Peyer's patch (tissue), 4 donors: ENCODE measurements at regions not wholly inside any gene's neighbourhood (a gene's known extent, or its start where the extent isn't known, plus 50 kb on each side); places are given as distances from the start of the nearest gene placed in this dataset.
"Not testable (repeated sequence)": the region's sequence is repeated elsewhere in the genome, so short reads cannot be mapped to it uniquely, and the experiment has no call there.

Source experiments
- DNase-seq, 3 donors: peaks; one replicate each; pipeline ENCODE4 v3.0.0-alpha.2; 2017 to 2019
- H3K27ac ChIP-seq, 4 donors: fragments of 200-600 bp; sonication (generic); one replicate each; pipeline ENCODE4 v1.5.1; 2016 to 2019
- H3K27me3 ChIP-seq, 2 donors: fragments of 200-600 bp; sonication (generic); one replicate each; pipeline ENCODE4 v1.5.1; 2019
- H3K36me3 ChIP-seq, 3 donors: fragments of 200-600 bp; sonication (generic); one replicate each; pipeline ENCODE4 v1.5.1; 2016 to 2019
- H3K4me1 ChIP-seq, 4 donors: fragments of 200-600 bp; sonication (generic); one replicate each; pipeline ENCODE4 v1.5.1; 2016 to 2019
- H3K4me3 ChIP-seq, 4 donors: fragments of 200-600 bp; sonication (generic); 1 replicate in 3 of 4; 2 replicates in 1 of 4; pipeline ENCODE4 v1.5.1; 2016 to 2019; ENCODE audit warnings: mild to moderate bottlenecking in 1 of 4
- H3K9me3 ChIP-seq, 4 donors: fragments of 200-600 bp; sonication (generic); one replicate each; pipeline ENCODE4 v1.5.1; 2016 to 2019; ENCODE audit warnings: mild to moderate bottlenecking in 1 of 4
- POLR2A ChIP-seq, 2 donors: fragments of 450-650 bp; IDR thresholded peaks; one replicate each; pipeline ENCODE4 v1.5.1; 2017; ENCODE audit warnings: antibody characterized with exemption in 2 of 2, mild to moderate bottlenecking in 2 of 2, moderate library complexity in 2 of 2
- TF ChIP-seq, protein P1 (sequence below), 6 experiments: fragments of 450-650 bp in 4 of 6; fragments of 200-600 bp in 2 of 6; sonication (generic) in 1 of 6; IDR thresholded peaks; one replicate each; pipeline ENCODE4 v1.5.1; 2017 to 2019; ENCODE audit warnings: antibody characterized with exemption in 6 of 6, mild to moderate bottlenecking in 3 of 6, moderate library complexity in 1 of 6

DNA sequence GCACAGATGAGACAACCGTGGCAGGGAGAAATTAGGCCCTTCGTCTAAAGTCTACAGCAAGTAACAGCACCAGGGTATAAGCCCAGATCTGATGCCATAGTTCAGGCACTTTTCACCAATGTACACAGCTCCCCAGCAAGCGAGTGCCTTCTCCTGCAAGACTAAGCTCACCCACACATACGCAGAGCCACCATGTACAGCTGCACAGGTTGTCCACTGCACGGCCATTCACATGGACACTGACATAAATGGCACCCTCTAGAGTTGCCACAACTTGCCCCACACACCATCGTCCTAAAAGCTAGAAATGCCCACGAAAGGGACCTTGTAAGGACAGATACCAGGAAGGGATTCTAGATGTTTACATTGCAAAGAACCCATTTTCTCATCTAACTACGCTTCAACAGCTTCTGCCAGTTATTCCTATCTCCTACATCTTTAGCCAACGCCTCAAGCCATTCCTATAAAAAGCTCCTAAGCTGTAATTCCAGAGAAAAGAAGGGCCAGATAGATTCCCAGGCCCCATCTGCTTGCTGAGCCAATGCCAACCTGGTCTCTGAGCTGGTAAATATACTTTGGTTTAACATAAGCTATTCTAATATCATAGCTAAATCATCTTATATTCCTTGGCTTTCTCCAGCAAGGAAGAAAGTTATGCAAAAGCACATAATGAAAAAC, 174.0 kb upstream of the KAZN start:
- H3K4me1 ChIP-seq = no peaks in the 10 kb centered on the region
- TF ChIP-seq, protein P1, sequence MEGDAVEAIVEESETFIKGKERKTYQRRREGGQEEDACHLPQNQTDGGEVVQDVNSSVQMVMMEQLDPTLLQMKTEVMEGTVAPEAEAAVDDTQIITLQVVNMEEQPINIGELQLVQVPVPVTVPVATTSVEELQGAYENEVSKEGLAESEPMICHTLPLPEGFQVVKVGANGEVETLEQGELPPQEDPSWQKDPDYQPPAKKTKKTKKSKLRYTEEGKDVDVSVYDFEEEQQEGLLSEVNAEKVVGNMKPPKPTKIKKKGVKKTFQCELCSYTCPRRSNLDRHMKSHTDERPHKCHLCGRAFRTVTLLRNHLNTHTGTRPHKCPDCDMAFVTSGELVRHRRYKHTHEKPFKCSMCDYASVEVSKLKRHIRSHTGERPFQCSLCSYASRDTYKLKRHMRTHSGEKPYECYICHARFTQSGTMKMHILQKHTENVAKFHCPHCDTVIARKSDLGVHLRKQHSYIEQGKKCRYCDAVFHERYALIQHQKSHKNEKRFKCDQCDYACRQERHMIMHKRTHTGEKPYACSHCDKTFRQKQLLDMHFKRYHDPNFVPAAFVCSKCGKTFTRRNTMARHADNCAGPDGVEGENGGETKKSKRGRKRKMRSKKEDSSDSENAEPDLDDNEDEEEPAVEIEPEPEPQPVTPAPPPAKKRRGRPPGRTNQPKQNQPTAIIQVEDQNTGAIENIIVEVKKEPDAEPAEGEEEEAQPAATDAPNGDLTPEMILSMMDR (IDR thresholded peaks at IDR 0.05) = no peak
- TF ChIP-seq POLR2A (IDR thresholded peaks at IDR 0.05) = no peak
- no peak overlapping the region for H3K27ac ChIP-seq
- no peak for DNase-seq
- no peak overlapping the region for H3K4me3 ChIP-seq
- no peaks in the 10 kb centered on the region for H3K27me3 ChIP-seq
- no peaks in the 10 kb centered on the region for H3K9me3 ChIP-seq
- no peaks in the 10 kb centered on the region for H3K36me3 ChIP-seq

DNA sequence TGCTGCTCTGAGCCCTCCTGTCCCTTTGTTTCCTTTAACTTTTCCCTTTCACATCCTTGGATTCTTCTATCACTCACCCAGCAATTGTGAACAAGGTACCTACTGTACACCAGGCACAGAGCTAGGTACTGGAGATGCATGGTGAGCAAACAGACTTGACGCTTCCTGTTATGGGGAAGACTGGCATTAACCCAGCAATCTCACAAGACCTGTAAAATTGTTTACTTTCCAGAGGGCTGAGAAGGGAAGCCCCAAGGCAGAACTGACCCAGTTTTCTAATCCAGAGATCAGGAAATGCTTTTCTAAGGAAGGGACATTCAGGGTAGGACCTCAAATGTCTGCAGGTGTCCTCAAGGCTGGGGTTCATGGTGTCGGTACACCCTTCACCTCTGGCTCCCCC, 171.6 kb upstream of the KAZN start:
- TF ChIP-seq POLR2A (IDR thresholded peaks at IDR 0.05) = no peak
- TF ChIP-seq, protein P1 (IDR thresholded peaks at IDR 0.05) = no peak
- DNase-seq = no peak
- Histone ChIP-seq H3K4me3 (no peak overlapping the region), H3K4me1 (no peaks in the 10 kb centered on the region), H3K36me3 (no peaks in the 10 kb centered on the region), H3K9me3 (no peaks in the 10 kb centered on the region), H3K27me3 (no peaks in the 10 kb centered on the region), H3K27ac (no peak overlapping the region)

DNA sequence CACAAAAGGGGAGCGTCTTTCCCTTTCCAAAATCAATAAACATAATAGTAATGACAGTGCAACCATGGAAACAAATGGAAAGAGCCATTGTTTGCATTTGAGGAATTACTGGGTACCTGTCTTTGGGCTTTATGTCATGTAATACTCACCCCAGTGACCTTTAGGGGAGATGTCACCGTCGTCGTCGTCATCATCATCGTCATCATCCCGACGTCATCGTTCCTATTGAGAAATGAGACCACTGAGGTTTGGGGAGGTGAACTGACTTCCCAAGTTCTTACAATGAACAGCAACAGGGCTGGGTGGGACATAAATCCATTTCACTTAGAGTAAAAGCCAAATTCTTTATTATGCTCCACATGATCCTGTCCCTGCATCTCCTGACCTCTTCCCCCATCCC, 168.9 kb upstream of the KAZN start:
- Histone ChIP-seq H3K9me3 (no peaks in the 10 kb centered on the region), H3K27ac (no peak overlapping the region), H3K36me3 (no peaks in the 10 kb centered on the region), H3K4me1 (no peaks in the 10 kb centered on the region), H3K27me3 (no peaks in the 10 kb centered on the region), H3K4me3 (no peak overlapping the region)
- DNase-seq = no peak
- TF ChIP-seq POLR2A (IDR thresholded peaks at IDR 0.05) = no peak
- TF ChIP-seq, protein P1 (IDR thresholded peaks at IDR 0.05) = no peak

DNA sequence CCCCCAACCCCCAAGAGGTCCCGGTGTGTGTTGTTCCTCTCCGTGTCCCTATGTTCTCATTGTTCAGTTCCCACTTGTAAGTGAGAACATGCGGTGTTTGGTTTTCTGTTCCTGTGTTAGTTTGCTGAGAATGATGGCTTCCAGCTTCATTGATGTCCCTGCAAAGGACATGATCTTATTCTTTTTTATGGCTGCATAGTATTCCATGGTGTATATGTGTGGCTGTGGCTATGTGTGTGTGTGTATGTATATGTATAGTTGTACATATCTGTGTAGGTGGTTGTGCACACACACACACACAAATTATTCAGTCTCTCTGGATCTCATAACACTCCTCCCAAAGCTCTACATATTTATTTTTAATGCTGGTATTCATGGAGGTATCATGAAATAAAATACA, 165.8 kb upstream of the KAZN start:
- not testable (repeated sequence) for H3K9me3 ChIP-seq, DNase-seq, H3K4me1 ChIP-seq, H3K27ac ChIP-seq, H3K27me3 ChIP-seq, H3K36me3 ChIP-seq, H3K4me3 ChIP-seq

DNA sequence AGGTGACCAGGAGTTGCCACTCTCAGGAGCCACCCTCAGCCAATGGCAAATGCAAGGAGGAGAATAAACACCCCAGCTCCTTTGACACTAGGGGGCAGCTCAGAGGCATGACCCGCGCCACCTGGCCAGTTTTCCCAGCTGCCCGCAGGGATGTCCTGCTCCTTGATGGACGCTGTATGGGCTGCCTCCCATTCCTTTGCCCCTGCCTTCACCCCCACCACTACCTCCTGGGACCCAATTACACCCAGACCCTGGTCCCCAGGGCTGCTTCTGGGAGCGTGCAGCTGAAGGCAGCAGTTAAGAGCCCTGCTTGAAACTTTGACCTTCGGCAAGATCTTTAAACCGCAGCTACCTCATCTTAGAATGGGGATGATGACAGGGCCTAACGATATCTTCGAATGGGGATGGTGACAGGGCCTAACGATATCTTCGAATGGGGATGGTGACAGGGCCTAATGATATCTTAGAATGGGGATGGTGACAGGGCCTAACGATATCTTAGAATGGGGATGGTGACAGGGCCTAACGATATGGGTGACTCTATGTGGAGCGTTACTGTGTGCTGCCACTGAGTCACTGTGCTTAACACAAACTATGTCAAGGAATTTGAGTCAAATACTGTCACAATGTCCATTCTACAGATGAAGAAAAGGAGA, 163.0 kb upstream of the KAZN start:
- no peak overlapping the region for H3K4me3 ChIP-seq
- no peaks in the 10 kb centered on the region for H3K9me3 ChIP-seq
- no peaks in the 10 kb centered on the region for H3K27me3 ChIP-seq
- DNase-seq = no peak
- no peaks in the 10 kb centered on the region for H3K4me1 ChIP-seq
- H3K36me3 ChIP-seq = no peaks in the 10 kb centered on the region
- H3K27ac ChIP-seq = no peak overlapping the region
- TF ChIP-seq, protein P1 (IDR thresholded peaks at IDR 0.05) = no peak
- TF ChIP-seq POLR2A (IDR thresholded peaks at IDR 0.05) = no peak

DNA sequence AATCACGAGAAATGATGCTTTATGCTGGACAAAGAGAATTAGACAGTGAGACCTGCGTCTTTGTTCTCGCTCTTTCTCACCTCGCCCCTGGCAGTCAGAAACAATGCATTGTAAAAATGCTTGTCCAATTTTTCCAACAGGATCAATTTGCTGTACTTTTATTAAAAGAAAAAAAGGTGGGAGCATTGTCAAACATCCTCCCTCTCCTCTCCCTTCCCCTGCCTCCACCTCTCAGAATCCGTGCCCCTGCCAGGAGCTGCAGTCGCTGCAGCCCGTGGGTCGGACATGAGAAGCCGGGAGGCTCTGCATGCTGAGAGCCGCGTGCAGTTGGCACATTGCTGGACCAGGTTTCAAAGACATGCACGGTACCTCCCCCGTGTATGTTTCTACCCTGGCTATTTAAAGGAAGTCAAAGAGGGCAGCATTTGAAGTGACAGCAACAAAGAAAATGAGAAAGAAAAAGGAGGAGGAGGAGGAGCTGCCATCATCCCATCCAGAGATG, 161.0 kb upstream of the KAZN start:
- Histone ChIP-seq H3K27ac (no peak overlapping the region), H3K4me3 (no peak overlapping the region), H3K27me3 (no peaks in the 10 kb centered on the region), H3K4me1 (no peaks in the 10 kb centered on the region), H3K36me3 (no peaks in the 10 kb centered on the region), H3K9me3 (no peaks in the 10 kb centered on the region)
- TF ChIP-seq POLR2A (IDR thresholded peaks at IDR 0.05) = no peak
- TF ChIP-seq, protein P1 (IDR thresholded peaks at IDR 0.05) = no peak
- DNase-seq = no peak
